Subcutaneous abdominal adipose tissue (tissue), 5 donors: ENCODE measurements at regions not wholly inside any gene's neighbourhood (a gene's known extent, or its start where the extent isn't known, plus 50 kb on each side); places are given as distances from the start of the nearest gene placed in this dataset.

Experiments
- H3K27ac ChIP-seq: one replicate; pipeline ENCODE4 v1.7.0; 2013; ENCODE audit warnings: low read depth, mild to moderate bottlenecking, inconsistent platforms, low read length, moderate library complexity
- H3K27me3 ChIP-seq, 5 donors: one replicate each; pipeline ENCODE4 v1.7.0; 2013; ENCODE audit warnings: low read length in 5 of 5, inconsistent platforms in 1 of 5; ENCODE audit not compliant: control insufficient read depth in 5 of 5, insufficient read depth in 4 of 5
- H3K36me3 ChIP-seq, 5 donors: one replicate each; pipeline ENCODE4 v1.7.0; 2013; ENCODE audit warnings: low read length in 5 of 5; ENCODE audit not compliant: control insufficient read depth in 5 of 5, insufficient read depth in 5 of 5
- H3K4me1 ChIP-seq, 5 donors: one replicate each; pipeline ENCODE4 v1.7.0; 2013; ENCODE audit warnings: low read length in 5 of 5, mild to moderate bottlenecking in 3 of 5, moderate library complexity in 1 of 5; ENCODE audit not compliant: control insufficient read depth in 5 of 5, insufficient read depth in 5 of 5
- H3K4me3 ChIP-seq, 5 donors: one replicate each; pipeline ENCODE4 v1.7.0; 2013; ENCODE audit warnings: low read length in 5 of 5, low read depth in 1 of 5
- H3K9ac ChIP-seq, 5 donors: one replicate each; pipeline ENCODE4 v1.7.0; 2013; ENCODE audit warnings: low read length in 5 of 5, mild to moderate bottlenecking in 4 of 5, moderate library complexity in 3 of 5
- H3K9me3 ChIP-seq, 5 donors: one replicate each; pipeline ENCODE4 v1.7.0; 2013; ENCODE audit warnings: low read length in 5 of 5; ENCODE audit not compliant: control insufficient read depth in 5 of 5
- donor health status: healthy.
- donor health status: healthy.
- donor health status: healthy.
- donor health status: healthy.
- donor health status: healthy.

DNA sequence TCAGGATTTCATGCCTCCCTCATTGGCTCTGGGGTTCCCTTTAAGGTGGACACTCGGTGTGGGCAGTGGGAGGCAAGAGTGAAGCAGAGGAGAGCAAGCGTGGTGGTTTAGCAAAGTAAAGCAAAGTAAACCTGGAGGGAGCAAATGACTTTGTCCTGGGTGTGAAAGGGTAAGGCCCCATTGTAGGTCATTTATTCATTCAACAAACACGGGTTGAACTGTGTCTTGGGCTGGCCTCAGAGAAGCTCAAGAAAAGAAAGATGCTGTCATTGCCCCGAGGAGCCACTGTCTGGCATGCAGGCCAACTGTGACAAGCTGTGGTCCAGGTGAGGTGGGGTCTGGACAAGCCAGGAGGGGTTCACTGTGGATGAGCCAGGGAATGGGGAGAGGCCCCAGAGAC lies 68.9 kb upstream of the DLK1 start:
- H3K4me3 ChIP-seq: no peak overlapping the region
- H3K27me3 ChIP-seq: peaks cover 30 to 41% (median 34%) of the 10 kb centered on the region in 5 donors
- H3K9me3 ChIP-seq: no peaks in the 10 kb centered on the region
- no peak overlapping the region for H3K27ac ChIP-seq
- H3K36me3 ChIP-seq: no peaks in the 10 kb centered on the region
- H3K9ac ChIP-seq: no peak overlapping the region
- peaks cover 0 to 3% (median 2%) of the 10 kb centered on the region in 5 donors for H3K4me1 ChIP-seq

GRCh38 chr14:100658181-100658886 lies 68.4 kb upstream of the DLK1 start:
- Histone ChIP-seq H3K4me3 (no peak overlapping the region), H3K27me3 (peaks cover 30 to 38% (median 34%) of the 10 kb centered on the region in 5 donors), H3K4me1 (peaks cover 0 to 8% (median 3%) of the 10 kb centered on the region in 5 donors), H3K27ac (no peak overlapping the region), H3K36me3 (no peaks in the 10 kb centered on the region), H3K9me3 (no peaks in the 10 kb centered on the region), H3K9ac (no peak overlapping the region)

DNA sequence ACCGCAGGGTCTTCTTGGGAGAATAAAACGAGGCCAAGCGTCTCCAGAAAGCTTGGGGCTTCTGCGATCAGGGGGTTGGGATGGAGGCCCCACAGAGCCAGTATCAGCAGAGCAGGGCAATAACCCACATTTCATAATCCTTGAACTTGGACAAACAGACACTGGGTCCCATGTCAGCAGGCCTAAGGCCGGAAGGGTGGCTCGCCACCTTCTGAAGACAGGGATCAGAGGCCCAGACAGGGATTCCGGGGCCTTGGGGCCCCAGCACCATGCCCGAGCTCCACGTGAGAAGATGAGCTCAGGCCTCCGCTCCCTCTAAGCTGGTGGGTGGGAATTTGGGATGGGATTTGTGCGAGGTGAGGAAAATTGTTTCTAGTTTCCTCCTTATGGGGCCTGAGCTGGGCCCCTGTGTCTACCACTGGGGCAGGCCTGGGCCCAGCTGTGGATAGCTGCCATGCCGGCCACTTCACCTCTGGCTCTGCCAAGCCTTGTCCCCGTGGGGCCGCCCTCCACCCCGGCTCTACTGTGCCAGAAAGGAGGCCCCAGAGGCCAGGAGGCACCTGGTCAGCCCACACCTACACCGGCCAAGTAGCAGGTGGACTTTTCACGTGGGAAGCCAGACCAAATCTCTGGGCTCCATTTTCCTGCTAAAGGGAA lies 67.2 kb upstream of the DLK1 start:
- no peak overlapping the region for H3K4me3 ChIP-seq
- no peaks in the 10 kb centered on the region for H3K9me3 ChIP-seq
- H3K4me1 ChIP-seq: peaks cover 0 to 16% (median 3%) of the 10 kb centered on the region in 5 donors
- peaks cover 23 to 31% (median 26%) of the 10 kb centered on the region in 5 donors for H3K27me3 ChIP-seq
- no peak overlapping the region for H3K9ac ChIP-seq
- no peaks in the 10 kb centered on the region for H3K36me3 ChIP-seq
- H3K27ac ChIP-seq: no peak overlapping the region

DNA sequence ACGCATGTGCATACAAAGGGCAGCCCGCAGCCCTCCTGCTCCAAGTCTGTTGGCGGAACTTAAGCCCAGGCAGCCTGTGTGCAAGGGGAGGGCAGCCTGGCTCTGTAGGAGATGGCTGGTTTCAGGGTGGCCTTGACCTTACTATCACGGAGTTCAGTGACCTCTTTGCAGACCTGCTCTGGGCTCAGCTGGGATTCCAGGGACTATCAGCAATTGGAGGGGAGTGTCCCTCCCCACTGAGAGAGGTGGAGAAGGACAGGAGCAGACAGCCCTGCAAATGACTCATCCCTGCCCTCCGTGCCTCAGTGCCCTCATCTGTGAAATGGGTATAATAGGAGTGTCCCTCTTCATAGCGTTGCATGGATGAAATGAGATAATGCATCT lies 66.2 kb upstream of the DLK1 start:
- H3K9me3 ChIP-seq: no peaks in the 10 kb centered on the region
- H3K4me1 ChIP-seq: peaks cover 2 to 25% (median 7%) of the 10 kb centered on the region in 5 donors
- H3K27me3 ChIP-seq: peaks cover 16 to 27% (median 20%) of the 10 kb centered on the region in 5 donors
- H3K9ac ChIP-seq: no peak overlapping the region
- H3K27ac ChIP-seq: no peak overlapping the region
- no peak overlapping the region for H3K4me3 ChIP-seq
- no peaks in the 10 kb centered on the region for H3K36me3 ChIP-seq

DNA sequence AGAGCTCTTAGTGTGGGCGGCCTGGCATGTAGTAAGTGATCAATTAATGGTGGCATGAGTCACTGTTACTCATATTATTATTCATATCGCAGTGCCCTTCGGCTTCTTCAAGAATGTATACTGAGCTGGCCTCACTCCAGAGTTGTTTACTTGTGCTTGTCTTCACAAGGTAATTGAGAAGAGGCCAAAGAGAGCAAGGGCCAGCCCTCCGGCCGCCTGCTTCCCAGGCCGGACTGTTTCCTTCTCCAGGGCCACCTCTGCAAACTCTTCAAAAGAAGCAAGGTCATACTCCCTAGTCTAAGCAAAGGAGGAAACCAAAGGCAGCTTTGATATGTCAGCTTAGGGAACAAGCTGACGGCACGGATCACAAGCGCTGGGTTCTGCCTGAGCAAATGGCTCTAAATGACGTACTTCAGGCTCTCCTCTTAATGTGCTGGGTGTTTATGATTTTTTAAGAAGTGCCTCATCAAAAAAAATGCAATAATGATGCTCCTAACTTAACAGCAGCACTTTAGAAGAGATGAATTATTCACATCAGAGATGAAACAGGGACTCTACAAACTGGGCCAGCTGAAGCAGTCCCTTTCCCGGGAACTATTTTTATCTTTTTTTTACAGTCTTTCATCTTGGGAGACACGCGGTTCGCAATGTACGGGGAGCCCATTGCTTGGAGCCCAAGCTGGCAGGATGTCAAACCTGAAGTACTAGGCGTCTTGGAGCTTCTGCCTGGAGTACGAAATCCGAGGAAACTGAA lies 65.6 kb upstream of the DLK1 start:
- Histone ChIP-seq H3K4me1 (peaks cover 3 to 28% (median 11%) of the 10 kb centered on the region in 5 donors), H3K9ac (no peak overlapping the region), H3K9me3 (no peaks in the 10 kb centered on the region), H3K27me3 (peaks cover 10 to 28% (median 15%) of the 10 kb centered on the region in 5 donors), H3K4me3 (no peak overlapping the region), H3K27ac (no peak overlapping the region), H3K36me3 (no peaks in the 10 kb centered on the region)

GRCh38 chr14:100662879-100663760 lies 63.6 kb upstream of the DLK1 start:
- Histone ChIP-seq H3K9ac (no peak overlapping the region), H3K27ac (no peak overlapping the region), H3K9me3 (no peaks in the 10 kb centered on the region), H3K4me3 (no peak overlapping the region), H3K4me1 (peaks cover 3 to 29% (median 11%) of the 10 kb centered on the region in 5 donors), H3K27me3 (peaks cover 10 to 27% (median 19%) of the 10 kb centered on the region in 5 donors), H3K36me3 (no peaks in the 10 kb centered on the region)

DNA sequence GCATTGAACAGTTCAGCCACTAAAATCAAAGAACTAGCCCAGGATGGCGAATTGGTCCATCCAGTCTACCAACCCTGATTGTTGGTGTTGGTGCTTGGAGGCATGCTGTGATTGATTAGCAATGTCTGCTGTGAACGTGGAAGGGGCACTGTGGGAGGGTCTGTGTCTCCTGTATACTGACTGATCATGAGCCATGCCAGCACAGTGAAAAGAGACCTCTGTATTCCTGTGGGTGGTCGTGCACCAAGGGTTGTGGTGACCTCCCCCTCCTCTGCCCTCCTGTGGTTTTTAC lies 63.0 kb upstream of the DLK1 start:
- H3K9me3 ChIP-seq: no peaks in the 10 kb centered on the region
- H3K27me3 ChIP-seq: peaks cover 10 to 32% (median 22%) of the 10 kb centered on the region in 5 donors
- H3K36me3 ChIP-seq: no peaks in the 10 kb centered on the region
- H3K4me1 ChIP-seq: peaks cover 3 to 35% (median 14%) of the 10 kb centered on the region in 5 donors
- no peak overlapping the region for H3K27ac ChIP-seq
- no peak overlapping the region for H3K4me3 ChIP-seq
- no peak overlapping the region for H3K9ac ChIP-seq

- H3K4me3 ChIP-seq: no peak overlapping the region
- H3K36me3 ChIP-seq: no peaks in the 10 kb centered on the region
- H3K4me1 ChIP-seq: peaks cover 3 to 40% (median 19%) of the 10 kb centered on the region in 5 donors
- no peak overlapping the region for H3K27ac ChIP-seq
- no peak overlapping the region for H3K9ac ChIP-seq
- H3K9me3 ChIP-seq: no peaks in the 10 kb centered on the region
- peaks cover 10 to 37% (median 22%) of the 10 kb centered on the region in 5 donors for H3K27me3 ChIP-seq
These were observed 62.5 kb upstream of the DLK1 start for GRCh38 chr14:100664231-100664630.

DNA sequence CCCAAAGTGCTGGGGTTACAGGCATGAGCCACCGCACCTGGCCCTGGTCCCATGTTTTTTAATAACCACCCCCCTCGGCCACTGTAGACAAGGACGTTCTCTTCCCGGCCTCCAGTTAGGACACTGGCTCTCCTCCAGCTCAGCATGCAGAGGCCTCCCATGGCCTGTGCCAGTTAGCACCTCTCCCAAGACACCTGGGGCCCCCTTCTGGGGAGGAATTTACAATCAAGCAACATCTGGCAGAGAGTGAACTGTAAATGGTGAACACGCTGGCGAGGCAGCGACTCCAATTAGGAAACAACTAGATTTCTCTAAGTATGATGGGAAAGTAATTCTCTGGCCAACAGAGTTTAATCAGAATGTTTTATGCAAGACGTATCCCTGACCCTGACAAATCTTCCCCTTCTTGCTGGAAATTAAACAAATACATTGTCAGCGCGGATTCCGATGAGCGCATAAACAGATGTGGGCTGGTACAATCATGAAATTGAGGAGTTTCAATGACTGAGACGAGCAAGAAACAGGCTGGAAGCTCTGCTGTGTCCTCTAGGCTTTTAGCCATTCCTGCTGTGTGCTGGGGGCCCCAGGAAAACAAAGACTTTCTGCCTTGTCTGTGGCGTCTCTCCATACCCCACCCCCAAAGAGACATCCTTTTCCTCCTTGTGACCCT lies 61.7 kb upstream of the DLK1 start:
- no peak overlapping the region for H3K9ac ChIP-seq
- peaks cover 3 to 48% (median 24%) of the 10 kb centered on the region in 5 donors for H3K4me1 ChIP-seq
- no peak overlapping the region for H3K4me3 ChIP-seq
- peaks cover 12 to 40% (median 25%) of the 10 kb centered on the region in 5 donors for H3K27me3 ChIP-seq
- no peaks in the 10 kb centered on the region for H3K9me3 ChIP-seq
- H3K27ac ChIP-seq: no peak overlapping the region
- no peaks in the 10 kb centered on the region for H3K36me3 ChIP-seq
